Right atrium auricular region (tissue), 2 donors: ENCODE measurements at regions not wholly inside any gene's neighbourhood (a gene's known extent, or its start where the extent isn't known, plus 50 kb on each side); places are given as distances from the start of the nearest gene placed in this dataset.
A peak's percentile ranks its signal among the peaks of the same experiment; 100 is the strongest.

Source experiments
- DNase-seq: peaks from one replicate; pipeline ENCODE4 v3.0.0-alpha.2; 2019; ENCODE audit warnings: low spot score
- H3K27ac ChIP-seq, 2 donors: fragments of 200-600 bp; sonication (generic); 1 replicate in 1 of 2; 2 replicates in 1 of 2; pipeline ENCODE4 v1.5.1; 2016 to 2019
- H3K27me3 ChIP-seq, 2 donors: fragments of 200-600 bp; sonication (generic); one replicate each; pipeline versions ENCODE4 v1.5.1 to v1.6.0; 2017 to 2019
- H3K36me3 ChIP-seq: fragments of 200-600 bp; sonication (generic); one replicate; pipeline ENCODE4 v1.5.1; 2016
- H3K4me1 ChIP-seq, 2 donors: fragments of 200-600 bp; sonication (generic); one replicate each; pipeline versions ENCODE4 v1.5.1 to v1.6.0; 2017 to 2019
- H3K4me3 ChIP-seq, 2 donors: fragments of 200-600 bp; sonication (generic); 1 replicate in 1 of 2; 2 replicates in 1 of 2; pipeline ENCODE4 v1.5.1; 2017 to 2019; ENCODE audit warnings: mild to moderate bottlenecking in 1 of 2, moderate library complexity in 1 of 2
- H3K9me3 ChIP-seq, 2 donors: fragments of 200-600 bp; sonication (generic); one replicate each; pipeline ENCODE4 v1.5.1; 2019
- TF ChIP-seq, protein P1 (sequence below), 2 donors: fragments of 200-600 bp; sonication (generic); IDR thresholded peaks; one replicate each; pipeline ENCODE4 v1.5.1; 2019; ENCODE audit warnings: antibody characterized with exemption in 2 of 2

DNA sequence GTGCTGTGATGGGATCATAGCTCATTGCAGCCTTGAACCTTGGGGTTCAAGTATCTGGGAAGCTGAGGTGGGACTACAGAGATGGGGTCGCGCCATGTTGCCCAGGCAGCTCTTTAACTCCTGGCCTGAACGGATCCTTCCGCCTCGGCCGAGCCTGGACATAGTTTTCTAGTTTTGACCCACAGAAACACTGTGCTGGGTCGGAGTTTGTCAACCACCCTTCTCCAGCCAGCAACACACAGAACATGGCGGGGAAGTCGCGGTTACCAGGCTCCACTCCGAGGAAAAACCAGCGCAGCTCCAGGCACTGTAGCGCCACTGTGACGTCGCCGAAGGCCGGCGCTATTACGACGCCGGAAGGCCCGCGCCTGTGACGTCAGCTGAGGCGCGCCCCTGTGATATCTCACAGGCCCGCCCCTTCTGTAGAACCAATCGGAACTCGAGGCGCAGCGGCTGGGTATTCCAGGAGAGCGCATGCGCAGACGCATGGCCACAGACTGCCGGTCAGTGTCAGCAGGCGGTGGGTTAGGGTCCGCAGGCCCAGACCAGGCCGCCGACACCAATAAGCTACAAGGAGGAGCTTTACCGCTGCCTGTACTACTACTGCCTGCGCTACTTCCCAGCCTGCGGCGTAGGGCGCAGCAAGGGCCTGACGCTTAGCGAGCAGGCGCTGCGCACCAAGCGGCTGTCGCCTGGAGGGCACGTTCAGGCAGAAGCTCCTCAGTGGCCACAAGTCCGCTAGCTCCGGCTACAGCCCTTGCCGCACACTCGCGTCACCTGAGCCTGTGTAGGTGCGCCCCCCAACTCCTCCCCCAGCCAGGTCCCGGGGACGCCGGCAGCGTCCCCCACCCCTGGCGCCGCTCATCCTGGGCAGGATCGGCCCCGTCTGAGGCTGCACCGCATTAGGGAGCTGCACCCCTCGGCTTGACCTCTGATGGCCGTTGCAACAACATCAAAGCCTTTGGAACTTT is 135.2 kb upstream of the KCTD7 start:
- Histone ChIP-seq H3K4me3 (peak overlapping the region; percentile 79 to 80), H3K27ac (peak overlapping the region; percentile 93 to 95), H3K9me3 (no peaks in the 10 kb centered on the region), H3K4me1 (peaks cover 0 to 16% of the 10 kb centered on the region in 2 donors), H3K36me3 (no peaks in the 10 kb centered on the region), H3K27me3 (no peaks in the 10 kb centered on the region)
- peak; percentile 99 for DNase-seq
- TF ChIP-seq, protein P1, sequence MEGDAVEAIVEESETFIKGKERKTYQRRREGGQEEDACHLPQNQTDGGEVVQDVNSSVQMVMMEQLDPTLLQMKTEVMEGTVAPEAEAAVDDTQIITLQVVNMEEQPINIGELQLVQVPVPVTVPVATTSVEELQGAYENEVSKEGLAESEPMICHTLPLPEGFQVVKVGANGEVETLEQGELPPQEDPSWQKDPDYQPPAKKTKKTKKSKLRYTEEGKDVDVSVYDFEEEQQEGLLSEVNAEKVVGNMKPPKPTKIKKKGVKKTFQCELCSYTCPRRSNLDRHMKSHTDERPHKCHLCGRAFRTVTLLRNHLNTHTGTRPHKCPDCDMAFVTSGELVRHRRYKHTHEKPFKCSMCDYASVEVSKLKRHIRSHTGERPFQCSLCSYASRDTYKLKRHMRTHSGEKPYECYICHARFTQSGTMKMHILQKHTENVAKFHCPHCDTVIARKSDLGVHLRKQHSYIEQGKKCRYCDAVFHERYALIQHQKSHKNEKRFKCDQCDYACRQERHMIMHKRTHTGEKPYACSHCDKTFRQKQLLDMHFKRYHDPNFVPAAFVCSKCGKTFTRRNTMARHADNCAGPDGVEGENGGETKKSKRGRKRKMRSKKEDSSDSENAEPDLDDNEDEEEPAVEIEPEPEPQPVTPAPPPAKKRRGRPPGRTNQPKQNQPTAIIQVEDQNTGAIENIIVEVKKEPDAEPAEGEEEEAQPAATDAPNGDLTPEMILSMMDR (IDR thresholded peaks at IDR 0.05) = peak in 1 of 2 donors; percentile 50

GRCh38 chr7:66497346-66497745 is 131.3 kb upstream of the KCTD7 start:
- Histone ChIP-seq H3K27me3 (no peaks in the 10 kb centered on the region), H3K27ac (no peak overlapping the region), H3K9me3 (no peaks in the 10 kb centered on the region), H3K4me1 (peaks cover 0 to 14% of the 10 kb centered on the region in 2 donors), H3K36me3 (no peaks in the 10 kb centered on the region), H3K4me3 (no peak overlapping the region)
- TF ChIP-seq, protein P1 (IDR thresholded peaks at IDR 0.05) = no peak
- no peak for DNase-seq

GRCh38 chr7:66500087-66500486 is 128.6 kb upstream of the KCTD7 start:
- Histone ChIP-seq H3K4me3 (no peak overlapping the region), H3K36me3 (no peaks in the 10 kb centered on the region), H3K4me1 (no peaks in the 10 kb centered on the region), H3K9me3 (no peaks in the 10 kb centered on the region), H3K27ac (no peak overlapping the region), H3K27me3 (no peaks in the 10 kb centered on the region)
- TF ChIP-seq, protein P1 (IDR thresholded peaks at IDR 0.05) = no peak
- no peak for DNase-seq

DNA sequence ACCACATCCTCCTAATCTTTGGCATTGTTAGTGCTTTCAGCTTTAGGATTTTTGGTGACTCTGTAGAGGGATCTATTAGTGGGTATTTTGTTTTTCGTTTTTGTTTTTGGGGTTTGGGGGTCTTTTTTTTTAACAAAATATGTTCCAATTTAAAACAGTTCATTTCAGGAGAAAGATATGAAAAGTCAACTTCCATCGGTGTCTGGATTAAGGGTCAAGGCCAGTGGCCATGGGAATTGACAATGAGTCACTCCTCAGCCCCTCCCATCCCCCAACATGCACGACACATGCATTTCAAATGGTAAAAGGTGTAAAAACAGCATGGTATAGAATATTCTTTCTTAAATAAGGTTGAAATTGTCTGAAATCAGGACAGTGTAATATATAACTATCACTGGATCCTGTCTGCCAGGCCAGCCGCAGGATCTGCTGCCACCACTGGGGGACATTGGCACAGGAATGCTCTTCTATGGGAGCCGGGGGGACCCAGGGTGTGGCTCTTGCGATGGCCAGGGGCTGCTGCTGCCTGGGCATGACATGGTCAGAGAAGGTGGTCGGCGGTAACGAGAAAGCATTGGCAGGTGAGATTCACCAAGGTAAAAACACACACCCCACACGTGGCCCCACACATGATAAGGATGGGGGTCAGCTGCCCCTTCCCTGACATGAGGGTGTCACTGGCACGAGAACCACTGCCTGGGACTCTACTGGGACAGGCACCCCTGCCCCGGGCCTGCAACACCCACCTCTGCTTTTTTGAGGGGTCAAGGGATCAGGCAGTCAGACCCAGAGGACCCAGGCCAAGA is 126.2 kb upstream of the KCTD7 start:
- TF ChIP-seq, protein P1 (IDR thresholded peaks at IDR 0.05) = no peak
- Histone ChIP-seq H3K27ac (no peak overlapping the region), H3K4me1 (peaks cover 0 to 6% of the 10 kb centered on the region in 2 donors), H3K36me3 (no peaks in the 10 kb centered on the region), H3K9me3 (no peaks in the 10 kb centered on the region), H3K27me3 (no peaks in the 10 kb centered on the region), H3K4me3 (no peak overlapping the region)
- no peak for DNase-seq

GRCh38 chr7:66503036-66503370 is 125.7 kb upstream of the KCTD7 start:
- H3K4me3 ChIP-seq = no peak overlapping the region
- H3K27ac ChIP-seq = no peak overlapping the region
- no peaks in the 10 kb centered on the region for H3K27me3 ChIP-seq
- no peak for DNase-seq
- no peaks in the 10 kb centered on the region for H3K36me3 ChIP-seq
- H3K4me1 ChIP-seq = peaks cover 0 to 6% of the 10 kb centered on the region in 2 donors
- TF ChIP-seq, protein P1 (IDR thresholded peaks at IDR 0.05) = no peak
- H3K9me3 ChIP-seq = no peaks in the 10 kb centered on the region
